H1 (cell line): ENCODE measurements at regions not wholly inside any gene's neighbourhood (a gene's known extent, or its start where the extent isn't known, plus 50 kb on each side); places are given as distances from the start of the nearest gene placed in this dataset.
A peak's percentile ranks its signal among the peaks of the same experiment; 100 is the strongest.
"Not testable (repeated sequence)": the region's sequence is repeated elsewhere in the genome, so short reads cannot be mapped to it uniquely, and the experiment has no call there.

Experiments
- CTCF ChIA-PET: fragments of 300-600 bp; sonication (Branson Sonifier 250); formaldehyde crosslinking; loops from one replicate; lab custom pipeline; 2021; ENCODE audit not compliant: partially characterized antibody; lab: Charles Lee
- POLR2A ChIA-PET: fragments of 300-600 bp; sonication (Branson Sonifier 250); formaldehyde crosslinking; loops from one replicate; lab custom pipeline; 2021; ENCODE audit warnings: inconsistent platforms; ENCODE audit not compliant: partially characterized antibody; lab: Charles Lee
- DNase-seq, 2 experiments: peaks; one replicate each; pipeline versions ENCODE4 v3.0.0 to v3.0.0-alpha.2; 2010 to 2022; ENCODE audit warnings: low spot score in 2 of 2, low read depth in 1 of 2, mixed read lengths in 1 of 2
- FAIRE-seq: peaks from 2 replicates; lab custom pipeline; 2011; peaks lifted over from hg19 to GRCh38; lab: Jason Lieb, UNC
- H2AFZ ChIP-seq: 2 replicates; pipeline ENCODE4 v1.8.1; 2012; ENCODE audit warnings: low read length, inconsistent platforms
- H2AK5ac ChIP-seq: 2 replicates; pipeline ENCODE4 v1.6.1; 2013; ENCODE audit warnings: low read depth, low read length
- H2BK120ac ChIP-seq: replicated peaks from 2 replicates; pipeline ENCODE3; 2013; ENCODE audit warnings: low read depth, low read length, inconsistent platforms
- H2BK12ac ChIP-seq: 2 replicates; pipeline ENCODE4 v1.6.1; 2013; ENCODE audit warnings: low read depth, low read length
- H2BK15ac ChIP-seq: 2 replicates; pipeline ENCODE4 v1.6.1; 2013; ENCODE audit warnings: low read length
- H2BK20ac ChIP-seq: 2 replicates; pipeline ENCODE4 v1.6.1; 2013; ENCODE audit warnings: low read length
- H2BK5ac ChIP-seq: 2 replicates; pipeline ENCODE4 v1.6.1; 2013; ENCODE audit warnings: low read depth, low read length
- H3K14ac ChIP-seq: 2 replicates; pipeline ENCODE4 v1.6.1; 2013; ENCODE audit warnings: inconsistent platforms; ENCODE audit not compliant: insufficient read length
- H3K18ac ChIP-seq: 2 replicates; pipeline ENCODE4 v1.6.1; 2013; ENCODE audit warnings: low read length; ENCODE audit errors: extremely low read depth
- H3K23ac ChIP-seq: 2 replicates; pipeline ENCODE4 v1.6.1; 2013; ENCODE audit warnings: inconsistent platforms; ENCODE audit not compliant: insufficient read length
- H3K23me2 ChIP-seq: 2 replicates; pipeline ENCODE4 v1.6.1; 2013; ENCODE audit warnings: low read depth, low read length
- H3K27ac ChIP-seq: 2 replicates; pipeline ENCODE4 v1.6.1; 2011; ENCODE audit warnings: low read depth, low read length, inconsistent platforms
- H3K27me3 ChIP-seq, 4 experiments: replicated peaks in 1 of 4; 1 replicate in 1 of 4; 2 replicates in 3 of 4; pipeline versions ENCODE4 v1.6.1 to v1.8.1; 2011 to 2013; ENCODE audit warnings: low read length in 3 of 4, mild to moderate bottlenecking in 3 of 4, inconsistent platforms in 2 of 4, mixed read lengths in 2 of 4, moderate library complexity in 1 of 4; ENCODE audit not compliant: control insufficient read depth in 3 of 4, insufficient read depth in 3 of 4; ENCODE audit errors: extremely low read depth in 1 of 4
- H3K36me3 ChIP-seq, 4 experiments: 2 replicates each; pipeline versions ENCODE4 v1.6.1 to v1.8.1; 2011 to 2013; ENCODE audit warnings: mild to moderate bottlenecking in 4 of 4, low read length in 3 of 4, moderate library complexity in 2 of 4, control low read depth in 1 of 4, inconsistent platforms in 1 of 4; ENCODE audit not compliant: insufficient read depth in 4 of 4, control insufficient read depth in 2 of 4
- H3K4ac ChIP-seq: replicated peaks from 2 replicates; pipeline ENCODE3; 2013; ENCODE audit warnings: low read length, low read depth, mixed read lengths, inconsistent platforms; ENCODE audit not compliant: insufficient read length
- H3K4me1 ChIP-seq, 4 experiments: replicated peaks in 1 of 4; 1 replicate in 1 of 4; 2 replicates in 3 of 4; pipeline versions ENCODE4 v1.6.1 to v1.8.1; 2011 to 2013; ENCODE audit warnings: low read length in 3 of 4, inconsistent platforms in 2 of 4, mixed read lengths in 1 of 4; ENCODE audit not compliant: insufficient read depth in 4 of 4, control insufficient read depth in 3 of 4
- H3K4me2 ChIP-seq, 2 experiments: 2 replicates each; pipeline versions ENCODE4 v1.6.1 to v1.8.1; 2011 to 2013; ENCODE audit warnings: low read depth in 2 of 2, low read length in 2 of 2, control low read depth in 1 of 2, inconsistent platforms in 1 of 2, mild to moderate bottlenecking in 1 of 2; ENCODE audit not compliant: insufficient read depth in 1 of 2
- H3K4me3 ChIP-seq, 4 experiments: fragments of 200-600, 300-600 bp in 1 of 4; sonication (generic), shearing (Covaris generic), sonication (Bioruptor Twin) in 1 of 4; 2 replicates each; pipeline versions ENCODE4 v1.5.1 to v1.8.1; 2011 to 2016; ENCODE audit warnings: low read length in 4 of 4, low read depth in 3 of 4, control low read depth in 2 of 4, inconsistent platforms in 2 of 4, mild to moderate bottlenecking in 2 of 4, mixed read lengths in 1 of 4, moderate library complexity in 1 of 4; ENCODE audit not compliant: insufficient read depth in 2 of 4; ENCODE audit errors: extremely low read depth in 1 of 4
- H3K56ac ChIP-seq: replicated peaks from 2 replicates; pipeline ENCODE3; 2013; ENCODE audit warnings: low read depth, mild to moderate bottlenecking, mixed read lengths, low read length, inconsistent platforms; ENCODE audit not compliant: insufficient read length
- H3K79me1 ChIP-seq: 2 replicates; pipeline ENCODE4 v1.6.1; 2013; ENCODE audit warnings: low read depth, low read length, control low read depth
- H3K79me2 ChIP-seq, 2 experiments: 2 replicates each; pipeline versions ENCODE4 v1.6.1 to v1.8.1; 2012 to 2013; ENCODE audit warnings: low read length in 2 of 2, mild to moderate bottlenecking in 2 of 2, inconsistent platforms in 1 of 2; ENCODE audit not compliant: insufficient read depth in 2 of 2, control insufficient read depth in 1 of 2
- H3K9ac ChIP-seq, 4 experiments: replicated peaks in 1 of 4; 1 replicate in 1 of 4; 2 replicates in 3 of 4; pipeline versions ENCODE4 v1.6.1 to v1.8.1; 2011 to 2013; ENCODE audit warnings: low read depth in 3 of 4, low read length in 3 of 4, control low read depth in 2 of 4, mild to moderate bottlenecking in 2 of 4, moderate library complexity in 2 of 4, inconsistent platforms in 1 of 4; ENCODE audit errors: extremely low read depth in 1 of 4
- H3K9me3 ChIP-seq, 2 experiments: 2 replicates each; pipeline versions ENCODE4 v1.6.1 to v1.8.1; 2012 to 2013; ENCODE audit warnings: mild to moderate bottlenecking in 2 of 2, moderate library complexity in 2 of 2, control low read depth in 1 of 2, inconsistent platforms in 1 of 2, low read depth in 1 of 2, low read length in 1 of 2, mixed read lengths in 1 of 2; ENCODE audit not compliant: insufficient read depth in 2 of 2
- H4K20me1 ChIP-seq, 2 experiments: replicated peaks in 1 of 2; 2 replicates each; pipeline versions ENCODE3 to v1.8.1; 2011 to 2013; ENCODE audit warnings: inconsistent platforms in 2 of 2, low read length in 2 of 2, mild to moderate bottlenecking in 1 of 2; ENCODE audit not compliant: insufficient read depth in 2 of 2, control insufficient read depth in 1 of 2
- H4K5ac ChIP-seq: 2 replicates; pipeline ENCODE4 v1.6.1; 2013; ENCODE audit warnings: low read length, low read depth, mixed read lengths, inconsistent platforms; ENCODE audit not compliant: insufficient read length
- H4K8ac ChIP-seq: 2 replicates; pipeline ENCODE4 v1.8.0; 2013; ENCODE audit warnings: mild to moderate bottlenecking, moderate library complexity, low read length, inconsistent platforms; ENCODE audit not compliant: insufficient read depth; ENCODE audit errors: extremely low read depth
- H4K91ac ChIP-seq: replicated peaks from 2 replicates; pipeline ENCODE3; 2013; ENCODE audit warnings: low read length, mixed read lengths, inconsistent platforms; ENCODE audit not compliant: insufficient read length
- WGBS, 2 experiments: shearing (Covaris generic) in 1 of 2; methylation state at CpG; one replicate each; pipeline versions ENCODE4 v1.1.6 to v1.1.7; 2013 to 2015; ENCODE audit warnings: low lambda C conversion rate in 2 of 2, mixed read lengths in 2 of 2, inconsistent platforms in 1 of 2, low coverage in 1 of 2, missing lambda C conversion rate in 1 of 2; ENCODE audit not compliant: insufficient replicate concordance in 2 of 2, insufficient coverage in 1 of 2, insufficient read length in 1 of 2; ENCODE audit errors: extremely low coverage in 1 of 2, missing lambda C conversion rate in 1 of 2; 5-methylcytosine and 5-hydroxymethylcytosine counted together

GRCh38 chr2:83788938-83789566 lies 670.0 kb downstream of the SUCLG1 start:
- H3K27me3 ChIP-seq, H3K9ac ChIP-seq, H3K4me3 ChIP-seq, H3K14ac ChIP-seq, H4K20me1 ChIP-seq, H2BK20ac ChIP-seq, H3K36me3 ChIP-seq, H2BK15ac ChIP-seq, H3K23ac ChIP-seq, H3K4me2 ChIP-seq, H2AK5ac ChIP-seq, FAIRE-seq, H2BK12ac ChIP-seq, H3K18ac ChIP-seq, H3K79me2 ChIP-seq, POLR2A ChIA-PET, H3K56ac ChIP-seq, H3K4me1 ChIP-seq, H4K5ac ChIP-seq, H3K9me3 ChIP-seq, H2BK120ac ChIP-seq, CTCF ChIA-PET, H2BK5ac ChIP-seq, H2AFZ ChIP-seq, H3K27ac ChIP-seq, H3K79me1 ChIP-seq, H4K8ac ChIP-seq, H4K91ac ChIP-seq, H3K4ac ChIP-seq, H3K23me2 ChIP-seq: not testable (repeated sequence)
- 70% methylated on average over 9 of the region's 9 CpGs; no CpG with 5 or more reads in 1 of the 2 experiments for WGBS, 2 experiments
- peak; percentile 19 to 60 for DNase-seq
